SK-N-SH treated with all-trans-retinoic acid at 6 μM for 48 hours (cell line): ENCODE measurements at regions not wholly inside any gene's neighbourhood (a gene's known extent, or its start where the extent isn't known, plus 50 kb on each side); places are given as distances from the start of the nearest gene placed in this dataset.
A peak's percentile ranks its signal among the peaks of the same experiment; 100 is the strongest.
"Not testable (repeated sequence)": the region's sequence is repeated elsewhere in the genome, so short reads cannot be mapped to it uniquely, and the experiment has no call there.

Experiments used
- ATAC-seq: fragments of 200-7000 bp; cut with Tn5 transposase; 3 replicates; pipeline ENCODE4 v1.9.1; 2020; ENCODE audit warnings: mild to moderate bottlenecking, moderate library complexity
- TF ChIP-seq, protein P1 (sequence below): fragments of 250-450 bp; sonication (Bioruptor Pico); IDR thresholded peaks from 2 replicates; pipeline ENCODE4 v1.5.1; 2020; ENCODE audit warnings: low read depth, mild to moderate bottlenecking, moderate library complexity

DNA sequence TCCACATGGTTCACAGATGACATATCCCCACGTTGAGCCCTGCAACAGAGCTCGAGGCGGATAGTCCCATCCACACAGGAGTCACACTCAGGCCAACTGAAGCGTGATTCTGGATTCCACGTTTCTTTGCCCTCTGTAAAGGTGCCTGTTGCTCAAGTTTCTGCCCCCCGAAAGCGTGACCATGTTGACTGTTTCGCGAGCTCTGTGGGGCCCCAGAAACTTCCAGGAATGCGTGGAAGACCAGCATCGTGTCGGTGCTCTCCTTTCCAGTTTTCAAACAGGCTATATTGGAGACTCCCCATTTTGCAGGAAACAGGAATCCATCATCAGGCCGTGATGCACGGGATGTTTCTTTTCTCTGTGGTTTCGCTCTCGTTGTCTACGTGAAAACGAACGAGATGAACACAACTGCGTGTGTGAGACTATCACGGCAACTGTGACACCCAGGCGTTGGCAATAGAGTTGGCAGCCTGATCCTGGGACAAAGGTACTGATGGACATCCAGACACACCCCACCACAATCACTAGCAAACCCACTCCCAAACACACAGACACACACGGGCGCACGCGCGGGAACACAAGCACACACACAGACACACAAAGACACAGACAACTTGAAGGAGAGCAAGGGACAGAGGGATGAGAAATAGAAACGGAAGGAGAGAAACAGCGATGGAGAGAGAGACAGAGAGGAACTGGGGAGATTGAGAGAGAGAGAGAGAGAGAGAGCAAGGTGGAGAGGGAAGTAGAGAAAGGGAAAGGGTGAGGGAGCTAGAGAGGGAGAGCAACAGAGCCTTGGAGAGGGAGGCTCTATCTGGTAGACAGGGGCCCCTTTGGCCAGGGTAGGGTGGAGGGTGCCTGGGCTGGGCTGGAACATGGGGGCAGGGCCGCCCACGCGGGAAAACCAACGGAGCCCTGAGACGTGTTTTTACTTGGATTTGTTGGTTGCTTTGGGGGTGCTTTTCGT is 1609.3 kb downstream of the SPATA31A7 start:
- not testable (repeated sequence) for ATAC-seq

DNA sequence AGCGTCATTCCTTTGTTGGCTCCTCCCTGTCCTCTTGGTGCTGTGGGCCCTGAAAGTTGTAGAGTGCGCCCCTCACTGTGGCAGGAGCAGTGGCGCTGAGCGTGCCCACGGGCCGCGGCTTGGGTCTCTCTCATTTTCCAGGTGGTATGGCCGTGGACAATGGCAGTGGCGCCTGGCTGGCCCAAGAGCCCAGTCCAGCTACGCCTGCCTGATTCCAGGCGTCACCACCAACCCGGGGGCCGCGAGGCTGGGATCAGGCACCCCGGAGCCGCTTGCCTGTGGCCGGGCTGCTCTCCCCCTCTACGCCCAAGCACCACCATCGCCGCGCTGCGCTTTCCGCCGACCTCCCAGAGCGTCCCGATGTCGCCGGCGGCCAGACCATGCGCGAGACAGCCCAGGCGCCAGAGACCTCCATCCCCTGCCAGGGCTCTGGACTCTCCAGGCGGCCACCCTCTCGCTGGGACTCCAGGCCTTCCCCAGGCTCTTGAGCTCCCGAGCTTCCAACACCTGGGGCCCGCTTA is 1610.1 kb downstream of the SPATA31A7 start:
- ATAC-seq = peak; percentile 3; the same call in 2 of the 3 replicates

DNA sequence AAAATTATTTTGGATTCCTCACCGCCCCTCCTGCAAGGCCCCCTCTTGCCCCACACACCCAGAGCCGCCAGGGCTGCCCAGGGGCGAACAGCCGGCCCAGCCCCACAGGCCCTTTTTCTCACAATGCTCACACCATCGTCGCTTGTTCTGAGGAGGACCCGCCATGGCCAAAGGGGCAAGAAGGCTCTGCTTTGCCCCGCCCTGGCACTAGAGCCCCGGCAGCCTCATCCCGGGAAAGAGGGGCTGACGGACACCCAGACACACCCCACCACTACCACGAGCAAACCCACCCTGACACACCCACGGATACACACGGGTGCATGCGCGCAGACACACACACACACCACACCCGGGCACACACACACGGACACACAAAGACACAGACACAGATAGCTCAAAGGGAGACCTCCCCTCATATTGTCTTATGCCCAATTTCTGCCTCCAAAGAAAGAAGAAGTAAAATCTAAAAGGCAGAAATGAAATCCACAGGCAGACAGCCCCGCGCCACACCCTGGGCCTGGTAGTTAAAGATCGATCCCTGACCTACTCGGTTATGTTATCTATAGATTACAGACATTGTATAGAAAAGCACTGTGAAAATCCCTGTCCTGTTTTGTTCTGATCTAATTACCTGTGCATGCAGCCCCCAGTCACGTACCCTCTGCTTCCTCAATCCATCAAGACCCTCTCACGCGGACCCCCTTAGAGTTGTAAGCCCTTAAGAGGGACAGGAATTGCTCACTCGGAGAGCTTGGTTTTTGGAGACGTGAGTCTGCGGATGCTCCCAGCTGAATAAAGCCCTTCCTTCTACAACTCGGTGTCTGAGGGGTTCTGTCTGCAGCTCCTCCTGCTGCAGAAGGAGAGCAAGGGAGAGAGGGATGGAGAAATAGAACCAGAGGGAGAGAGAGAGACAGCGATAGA is 1610.9 kb downstream of the SPATA31A7 start:
- peak; percentile 34 for ATAC-seq

DNA sequence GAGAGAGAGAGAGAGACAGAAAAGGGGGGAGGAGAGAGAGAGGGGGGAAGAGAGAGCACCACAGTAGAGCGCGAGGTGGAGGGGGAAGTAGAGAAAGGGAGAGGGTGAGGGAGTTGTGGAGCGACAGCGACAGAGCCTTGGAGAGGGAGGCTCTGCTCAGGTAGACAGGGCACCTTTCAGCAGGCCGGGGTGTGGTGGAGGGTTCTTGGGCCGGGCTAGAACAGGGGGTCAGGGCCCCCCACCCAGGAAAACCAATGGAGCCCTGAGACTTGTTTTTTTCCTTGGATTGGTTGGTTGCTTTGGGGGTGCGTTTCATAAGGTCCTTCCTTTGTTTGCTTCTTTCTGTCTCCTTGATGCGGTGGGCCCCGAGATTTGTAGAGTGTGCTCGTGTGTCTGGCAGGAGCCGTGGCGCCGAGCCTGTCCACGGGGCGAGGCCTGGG is 1611.6 kb downstream of the SPATA31A7 start:
- ATAC-seq = peak; percentile 34

DNA sequence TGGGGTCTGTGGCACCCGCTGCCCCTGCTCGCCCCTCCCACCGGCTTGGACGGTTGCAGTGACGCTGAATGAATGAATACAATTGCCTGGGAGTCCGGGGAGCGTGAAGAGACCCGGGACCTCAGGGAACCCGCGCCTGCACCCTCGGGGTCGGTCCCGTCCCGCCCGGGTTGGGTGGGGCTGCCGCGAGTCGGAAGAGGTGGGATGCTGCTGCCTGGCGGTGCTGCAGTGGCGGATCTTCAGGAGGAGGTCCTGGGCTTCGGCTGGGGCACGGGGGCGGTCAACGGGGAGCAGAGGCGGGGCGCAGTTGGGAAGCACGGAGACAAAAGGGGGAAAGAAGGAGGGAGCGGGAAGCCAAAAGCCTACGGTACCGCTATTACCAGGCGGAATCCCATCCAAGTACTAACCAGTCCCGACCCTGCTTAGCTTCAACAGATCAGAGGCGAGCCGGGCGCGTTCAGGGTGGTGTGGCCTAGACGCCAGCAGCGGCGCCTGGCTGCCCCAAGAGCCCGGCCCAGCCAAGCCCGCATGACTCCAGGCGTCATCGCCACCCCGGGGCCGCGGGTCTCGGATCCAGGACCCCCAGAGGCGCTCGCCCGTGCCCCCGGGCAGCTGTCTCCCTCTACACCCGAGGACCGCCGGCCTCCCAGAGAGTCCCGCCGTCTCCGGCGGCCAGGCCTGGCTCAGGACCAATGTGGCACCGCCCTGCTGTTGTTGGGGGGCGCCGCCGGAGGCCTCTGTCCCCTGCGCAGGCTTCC is 1612.3 kb downstream of the SPATA31A7 start:
- peak; percentile 99 for ATAC-seq

DNA sequence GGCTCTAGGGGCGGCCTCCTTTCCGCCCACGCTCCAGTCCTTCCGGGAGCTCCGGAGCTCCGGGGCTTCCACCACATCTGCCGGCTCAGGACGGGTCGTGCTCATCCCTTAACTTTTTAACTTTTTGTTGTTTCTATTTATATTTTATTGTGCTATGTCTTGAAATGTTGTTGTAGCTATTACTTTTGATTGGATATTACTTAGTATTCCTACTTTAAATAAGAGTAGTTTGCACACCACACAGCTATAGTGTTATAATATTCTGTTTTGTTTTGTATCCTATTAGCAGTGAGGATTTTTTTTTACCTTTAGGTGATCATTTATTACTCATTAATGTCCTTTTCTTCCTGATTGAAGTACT is 1612.9 kb downstream of the SPATA31A7 start:
- ATAC-seq = not testable (repeated sequence)

DNA sequence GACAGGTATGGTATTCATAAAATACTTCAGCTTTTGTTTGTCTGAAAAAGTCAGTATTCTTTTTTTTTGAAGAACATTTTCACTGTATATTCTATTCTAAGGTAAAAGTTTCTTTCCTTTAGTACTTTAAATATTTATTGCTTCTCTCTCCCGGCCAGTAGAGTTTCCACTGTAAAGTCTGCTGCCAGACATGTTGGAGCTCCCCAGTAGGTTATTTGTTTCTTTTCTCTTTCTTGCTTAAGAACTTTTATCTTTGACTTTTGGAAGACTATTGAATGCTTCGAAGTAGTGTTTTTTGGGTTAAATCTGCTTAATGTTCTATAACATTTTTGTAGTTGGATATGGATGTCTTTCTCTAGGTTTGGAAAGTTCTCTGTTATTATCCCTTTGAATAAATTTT is 1613.3 kb downstream of the SPATA31A7 start:
- not testable (repeated sequence) for ATAC-seq
- TF ChIP-seq, protein P1, sequence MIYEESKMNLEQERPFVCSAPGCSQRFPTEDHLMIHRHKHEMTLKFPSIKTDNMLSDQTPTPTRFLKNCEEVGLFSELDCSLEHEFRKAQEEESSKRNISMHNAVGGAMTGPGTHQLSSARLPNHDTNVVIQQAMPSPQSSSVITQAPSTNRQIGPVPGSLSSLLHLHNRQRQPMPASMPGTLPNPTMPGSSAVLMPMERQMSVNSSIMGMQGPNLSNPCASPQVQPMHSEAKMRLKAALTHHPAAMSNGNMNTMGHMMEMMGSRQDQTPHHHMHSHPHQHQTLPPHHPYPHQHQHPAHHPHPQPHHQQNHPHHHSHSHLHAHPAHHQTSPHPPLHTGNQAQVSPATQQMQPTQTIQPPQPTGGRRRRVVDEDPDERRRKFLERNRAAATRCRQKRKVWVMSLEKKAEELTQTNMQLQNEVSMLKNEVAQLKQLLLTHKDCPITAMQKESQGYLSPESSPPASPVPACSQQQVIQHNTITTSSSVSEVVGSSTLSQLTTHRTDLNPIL (CRISPR knock-in tag) = 0 out of 2 replicates have a peak, but pooled peaks have one; percentile 17

DNA sequence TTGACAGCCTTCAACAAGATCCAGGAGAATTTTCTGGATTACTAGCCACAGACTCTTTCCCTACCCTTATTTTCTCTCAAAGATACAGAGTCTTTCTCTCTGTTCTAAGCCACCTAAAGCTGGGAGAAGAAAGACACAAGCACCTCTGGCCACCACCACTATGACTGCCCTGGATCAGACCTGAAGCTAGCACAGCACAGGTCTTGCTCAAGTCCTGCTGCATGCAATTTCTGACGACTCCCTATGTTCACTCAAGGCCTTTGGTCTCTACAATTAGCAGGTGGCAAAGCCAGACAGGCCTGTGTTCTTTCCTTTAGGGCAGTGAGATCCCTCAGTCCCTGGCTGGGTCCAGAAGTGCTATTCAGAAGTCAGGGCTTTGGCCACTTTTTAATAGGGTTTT is 1614.5 kb downstream of the SPATA31A7 start:
- ATAC-seq = not testable (repeated sequence)

DNA sequence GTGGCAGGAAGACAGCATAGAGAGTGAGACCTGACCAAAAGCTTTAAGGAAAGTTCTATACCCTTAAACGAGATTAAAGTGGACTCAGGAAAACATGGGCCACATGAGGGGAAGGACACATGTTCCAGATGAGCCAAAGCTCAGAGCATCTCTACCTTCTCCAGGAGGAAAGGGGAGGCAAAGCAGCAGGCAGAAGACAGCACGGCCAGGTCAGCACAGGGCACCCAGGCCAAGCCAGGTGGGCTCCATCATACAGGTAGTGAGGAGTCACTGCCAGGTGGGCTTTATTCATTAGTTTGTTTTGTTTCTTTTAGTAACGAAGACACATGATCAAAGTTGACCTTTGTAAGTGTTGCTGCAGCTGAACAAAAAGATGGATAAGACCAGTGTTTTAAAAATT is 1617.6 kb downstream of the SPATA31A7 start:
- ATAC-seq = not testable (repeated sequence)

DNA sequence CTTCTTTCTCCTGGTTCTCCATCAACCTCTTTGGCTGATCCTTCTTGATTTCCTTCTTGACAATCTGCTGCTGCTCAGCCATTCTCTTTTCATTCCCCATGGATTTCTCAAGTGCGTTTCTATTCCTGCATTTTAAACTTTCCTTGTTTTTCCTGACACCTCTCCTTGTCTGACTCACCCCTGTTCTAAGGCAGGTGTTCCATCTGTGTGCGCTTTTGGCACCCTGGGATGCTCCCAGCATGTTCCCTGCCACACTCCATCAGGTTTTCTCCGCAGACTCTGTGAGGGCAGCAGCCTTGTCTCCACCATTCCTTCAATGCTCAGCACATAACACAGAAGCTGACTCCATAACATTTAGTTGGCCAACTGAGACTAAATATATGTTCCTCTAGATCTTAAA is 1618.2 kb downstream of the SPATA31A7 start:
- ATAC-seq = not testable (repeated sequence)

DNA sequence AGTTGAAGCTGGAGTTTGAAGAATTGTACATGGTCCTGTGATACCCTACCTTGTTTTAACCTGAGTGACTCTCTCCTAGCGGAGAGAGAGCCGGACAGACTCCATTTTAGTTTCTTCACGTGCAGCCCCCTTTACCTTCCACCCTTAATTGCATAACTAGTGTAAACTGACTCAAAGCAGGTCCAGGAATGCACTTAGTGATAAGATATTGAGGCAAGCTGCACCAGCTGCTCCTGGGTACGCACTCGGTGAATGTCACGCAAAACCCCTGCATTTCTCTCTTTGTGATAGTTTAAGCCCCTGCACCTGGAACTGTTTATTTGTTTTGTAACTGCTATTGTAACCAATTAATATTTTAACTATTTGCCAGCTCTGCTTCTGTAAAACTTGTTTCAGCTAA is 1620.5 kb downstream of the SPATA31A7 start:
- ATAC-seq = not testable (repeated sequence)

DNA sequence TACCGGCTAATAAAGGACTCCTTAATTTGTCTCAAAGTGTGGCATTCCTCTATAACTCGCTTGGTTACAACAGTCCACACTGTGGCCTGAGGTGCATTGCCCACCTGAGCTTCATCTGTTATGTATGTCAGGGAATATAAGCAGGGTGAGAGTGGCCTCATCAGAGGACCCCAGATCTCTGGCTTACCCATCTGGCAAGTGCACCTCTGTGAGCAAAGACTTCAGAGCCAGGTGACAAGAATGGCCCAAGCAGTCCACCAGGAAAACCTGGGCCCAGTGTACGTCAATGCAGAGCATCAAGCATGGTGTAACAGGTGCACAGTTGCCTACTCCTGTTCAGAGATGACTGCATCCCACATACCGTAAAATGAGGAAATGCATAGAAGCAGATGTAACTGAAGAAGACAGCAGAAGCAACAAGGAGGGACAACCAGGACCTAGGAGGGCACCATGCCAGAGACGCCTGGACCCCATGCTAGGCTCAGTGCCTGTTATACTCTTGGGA is 1621.0 kb downstream of the SPATA31A7 start:
- ATAC-seq = not testable (repeated sequence)

DNA sequence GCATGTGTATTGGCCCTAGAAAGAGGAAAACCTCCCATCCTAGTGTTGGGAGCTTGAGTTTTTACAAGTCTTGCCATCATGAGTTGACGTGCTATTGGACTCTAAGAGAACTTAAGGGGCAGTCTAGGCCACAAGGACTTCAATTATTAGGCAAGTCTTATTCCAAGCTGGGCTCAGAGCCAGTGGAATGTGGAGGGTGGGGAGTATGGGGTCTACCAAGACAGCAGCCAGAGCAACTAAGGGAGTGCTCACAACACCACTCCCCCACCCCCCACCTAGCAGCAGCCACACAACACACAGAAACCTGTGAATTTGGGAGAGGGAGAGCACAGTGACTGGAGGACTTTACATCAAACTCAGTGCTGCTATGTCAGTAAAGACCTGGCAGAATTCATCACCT is 1625.6 kb downstream of the SPATA31A7 start:
- ATAC-seq = not testable (repeated sequence)

DNA sequence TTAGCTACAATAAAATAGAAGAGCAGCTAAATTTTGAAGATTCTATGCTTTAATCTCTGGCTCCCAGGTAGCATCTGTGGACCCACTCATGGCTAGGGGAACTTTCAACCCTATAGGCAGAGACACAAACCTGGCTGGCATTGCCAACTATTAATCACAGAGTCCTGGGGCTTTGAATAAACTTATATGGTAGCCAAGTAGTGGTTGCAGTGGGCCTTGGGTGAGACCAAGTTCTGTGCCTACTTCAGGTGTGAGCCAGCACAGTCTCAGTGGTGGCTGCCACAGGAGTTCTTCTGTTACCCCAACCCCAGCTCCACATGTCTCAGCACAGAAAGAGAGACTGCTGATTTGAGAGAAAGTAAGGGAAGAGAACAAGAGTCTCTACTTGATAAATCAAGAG is 1626.5 kb downstream of the SPATA31A7 start:
- not testable (repeated sequence) for ATAC-seq
